ENCODE measurements at regions not wholly inside any gene's neighbourhood (a gene's known extent, or its start where the extent isn't known, plus 50 kb on each side); places are given as distances from the start of the nearest gene placed in this dataset.
A peak's percentile ranks its signal among the peaks of the same experiment; 100 is the strongest.

DNA sequence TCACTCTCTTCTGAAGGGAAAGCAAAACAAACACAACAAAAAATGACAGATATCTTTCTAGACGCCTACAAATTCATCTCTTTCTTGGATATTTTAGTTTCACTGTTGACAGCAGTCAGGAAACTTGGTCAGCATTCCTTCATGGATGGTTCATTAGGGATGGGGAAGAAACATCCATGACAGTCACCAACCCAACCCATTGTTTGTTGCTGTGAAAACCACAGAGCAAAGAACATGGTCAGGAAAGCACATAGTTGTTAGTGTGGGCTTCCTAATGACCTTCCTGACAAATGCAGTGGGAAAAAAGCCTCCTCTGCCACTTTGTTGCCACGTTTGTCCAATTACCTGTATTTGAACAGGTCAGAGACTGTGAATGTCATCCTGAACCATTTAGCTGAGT, 139.8 kb upstream of the SNX19 start:
- DNase-seq = no peak

DNA sequence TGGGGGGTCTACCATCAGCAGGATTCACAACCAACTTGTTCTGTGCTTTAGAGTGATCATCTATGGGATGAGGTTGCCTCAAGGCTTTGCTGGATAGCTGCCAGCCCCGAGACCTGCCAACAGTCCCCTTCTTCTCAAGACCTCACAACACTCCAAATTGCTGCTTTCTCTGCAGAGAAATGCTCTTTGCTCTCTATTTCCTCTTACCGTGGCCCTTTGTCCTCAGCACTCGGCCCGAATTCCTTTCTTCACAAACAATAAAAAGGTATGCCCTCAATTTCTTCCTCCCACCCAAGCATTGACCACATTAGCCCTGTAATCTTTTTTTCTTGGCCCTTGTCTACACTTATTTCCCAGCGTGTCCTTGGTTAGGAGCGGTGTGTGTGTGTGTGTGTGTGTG, 147.4 kb upstream of the SNX19 start:
- no peak for DNase-seq

DNA sequence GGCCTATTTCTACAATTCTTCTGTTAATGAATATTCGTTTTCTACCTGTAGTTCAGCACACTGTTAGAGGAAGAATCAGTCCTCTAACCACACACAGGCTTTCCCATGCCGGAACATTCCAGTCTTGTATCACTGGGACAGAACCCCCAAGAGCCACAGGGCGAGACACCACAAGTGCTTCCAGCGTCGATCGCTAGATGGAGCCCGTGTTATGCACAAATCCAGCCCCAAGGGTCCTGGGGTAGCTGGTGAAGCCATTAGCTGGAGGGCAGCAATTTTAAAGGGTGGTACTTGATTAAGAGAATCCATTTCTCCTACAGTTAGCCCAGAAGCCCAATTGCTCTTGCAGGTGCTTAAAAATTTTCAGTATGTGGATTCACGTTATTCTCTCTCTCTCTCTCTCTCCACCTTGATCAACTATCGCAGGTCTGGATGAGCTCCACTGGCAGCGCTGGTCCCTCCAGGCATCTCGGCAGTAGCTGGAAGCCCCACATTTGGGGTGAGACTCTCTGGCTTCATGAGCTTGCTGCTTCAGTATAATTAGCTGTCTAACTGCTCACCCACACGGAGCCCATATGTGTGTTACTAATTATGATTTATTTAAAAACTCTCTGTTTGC, 148.2 kb upstream of the SNX19 start:
- DNase-seq = peak; percentile 18 to 52

DNA sequence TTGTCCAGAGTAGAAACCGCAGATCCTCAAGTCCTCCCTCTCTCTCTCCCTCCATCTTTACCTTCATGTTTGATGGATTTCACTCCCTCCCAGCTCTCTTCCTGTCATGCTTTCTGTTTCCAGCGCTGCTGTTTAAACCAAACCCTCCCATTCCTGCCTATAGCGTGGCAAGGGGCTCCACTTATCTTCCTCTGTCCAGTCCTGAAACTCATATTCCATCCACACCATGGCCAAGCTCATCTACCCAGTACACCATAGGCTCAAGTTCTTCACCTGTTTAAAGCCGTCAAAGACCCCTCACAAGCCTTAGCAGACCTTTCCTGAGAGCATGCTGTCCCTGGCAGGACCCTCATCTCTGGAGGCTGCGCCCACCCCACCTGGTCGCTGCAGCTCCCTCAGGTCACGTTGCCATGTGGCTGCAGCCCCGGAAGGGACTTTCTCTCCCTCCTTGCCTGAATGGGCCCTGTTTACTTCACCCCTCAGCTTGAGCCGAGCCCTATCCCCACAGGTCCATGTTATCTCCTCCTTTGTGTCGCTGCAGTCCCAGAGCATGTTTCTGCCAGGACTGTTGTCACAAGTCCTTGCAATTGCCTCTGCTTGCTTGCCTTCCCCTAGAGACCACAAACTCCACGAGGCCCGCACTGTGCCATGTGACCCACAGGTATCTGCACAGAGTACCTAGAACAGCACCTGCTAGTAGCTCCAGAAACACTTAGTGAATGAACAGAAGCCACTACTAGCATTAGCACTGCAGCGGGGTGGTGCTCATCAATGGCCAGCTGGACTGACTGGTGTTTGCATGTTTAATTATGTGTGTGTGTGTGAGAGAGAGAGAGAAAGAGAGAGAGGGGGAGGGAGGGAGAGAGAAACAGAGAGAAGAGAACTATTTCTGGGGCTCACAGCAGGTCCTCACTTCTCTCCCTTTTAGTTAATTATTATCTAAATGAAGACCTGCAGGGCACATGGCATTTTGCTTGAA, 149.4 kb upstream of the SNX19 start:
- no peak for DNase-seq

DNA sequence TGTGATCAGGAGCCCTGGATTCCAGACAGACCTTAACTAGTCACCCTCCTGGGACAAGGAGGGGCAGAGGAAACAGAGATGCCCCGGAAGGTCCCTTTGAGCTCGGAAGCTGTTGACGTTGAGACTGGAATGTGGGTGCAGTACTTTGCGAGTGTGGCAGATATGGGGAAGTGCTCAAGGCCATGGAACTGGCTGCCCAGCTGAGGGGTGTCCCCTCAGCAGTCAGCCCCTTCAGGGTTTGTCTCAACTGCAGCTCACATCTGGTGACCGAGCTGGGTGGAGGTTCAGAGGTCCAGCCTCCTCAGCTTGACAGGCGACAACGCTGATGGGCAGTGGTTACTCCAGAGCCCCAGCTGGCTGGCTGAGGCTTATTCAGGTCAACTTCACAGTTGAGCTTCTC, 150.3 kb upstream of the SNX19 start:
- no peak for DNase-seq

DNA sequence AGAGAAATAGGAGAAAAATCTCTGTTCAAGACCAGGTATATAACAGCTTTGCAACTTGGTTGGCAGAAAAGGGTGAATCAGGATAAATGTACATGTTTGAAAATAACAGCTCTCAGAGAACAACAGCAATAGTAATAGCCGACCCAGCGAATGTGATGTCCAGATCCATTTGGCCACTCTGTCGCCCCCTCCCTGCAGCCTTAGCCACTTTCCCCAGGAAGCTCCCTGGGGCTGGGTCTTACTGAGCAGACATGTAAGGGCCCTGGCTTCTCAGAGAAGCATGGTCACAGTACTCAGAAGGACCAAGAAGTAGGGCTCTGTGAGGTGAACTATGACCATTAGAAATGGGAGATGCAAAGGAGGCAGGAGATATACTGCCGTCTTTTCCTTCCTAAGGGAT, 154.1 kb upstream of the SNX19 start:
- DNase-seq = no peak

DNA sequence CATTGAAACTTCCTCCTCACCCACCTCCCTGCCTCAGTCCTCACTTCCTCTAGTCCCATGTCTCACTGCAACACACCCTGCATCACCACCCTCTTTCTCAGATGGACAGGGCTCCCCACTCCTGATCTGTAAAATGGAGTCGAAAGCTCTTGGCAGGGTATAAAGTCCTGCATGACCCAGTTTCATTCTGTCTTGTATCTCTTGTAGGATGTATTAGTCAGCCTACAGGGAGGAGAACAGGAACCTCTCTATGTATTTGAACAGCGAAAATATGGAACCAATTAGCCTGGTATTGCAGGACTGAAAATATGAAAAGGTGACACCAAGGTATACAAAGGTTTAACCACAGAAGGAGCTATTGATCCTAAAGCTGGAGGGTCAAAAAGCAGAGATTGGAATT, 156.9 kb upstream of the SNX19 start:
- no peak for DNase-seq

DNA sequence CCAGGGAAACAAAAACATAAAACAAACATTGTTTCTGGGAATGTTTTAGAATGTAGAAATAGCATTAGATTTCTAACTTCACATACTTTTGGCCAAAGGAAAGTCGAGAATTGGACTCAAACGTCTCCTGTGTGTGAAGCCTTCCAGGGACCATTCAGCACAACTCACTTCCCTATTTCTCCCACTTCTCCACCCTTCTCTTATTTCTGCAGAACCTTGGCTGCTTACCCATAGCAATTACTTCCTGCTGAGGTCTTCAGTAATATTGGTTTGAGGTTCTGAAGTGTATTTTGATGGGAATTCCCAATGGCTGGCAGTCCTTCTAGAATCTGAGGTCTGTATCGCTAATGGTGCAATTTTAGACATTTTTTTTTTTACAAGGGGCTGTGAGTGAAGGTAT, 158.3 kb upstream of the SNX19 start:
- DNase-seq = no peak

DNA sequence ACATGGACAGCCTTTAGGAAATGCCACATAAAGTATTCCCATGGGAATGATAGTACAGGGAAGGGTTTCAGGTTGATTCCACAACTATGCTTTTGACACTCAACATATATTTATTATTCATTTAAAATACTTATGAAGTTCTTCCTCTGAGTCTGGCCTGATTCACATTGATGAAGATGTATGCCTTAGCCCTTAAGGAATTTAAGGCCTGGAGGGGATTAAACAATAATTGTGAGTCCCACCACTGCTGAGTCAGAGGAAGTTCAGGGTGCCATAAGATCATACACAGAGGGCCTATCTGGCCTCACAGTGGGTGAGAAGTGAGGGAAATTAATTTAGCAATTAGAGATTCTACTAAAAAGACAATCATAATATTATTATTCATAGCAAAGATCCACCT, 161.1 kb upstream of the SNX19 start:
- DNase-seq = no peak

DNA sequence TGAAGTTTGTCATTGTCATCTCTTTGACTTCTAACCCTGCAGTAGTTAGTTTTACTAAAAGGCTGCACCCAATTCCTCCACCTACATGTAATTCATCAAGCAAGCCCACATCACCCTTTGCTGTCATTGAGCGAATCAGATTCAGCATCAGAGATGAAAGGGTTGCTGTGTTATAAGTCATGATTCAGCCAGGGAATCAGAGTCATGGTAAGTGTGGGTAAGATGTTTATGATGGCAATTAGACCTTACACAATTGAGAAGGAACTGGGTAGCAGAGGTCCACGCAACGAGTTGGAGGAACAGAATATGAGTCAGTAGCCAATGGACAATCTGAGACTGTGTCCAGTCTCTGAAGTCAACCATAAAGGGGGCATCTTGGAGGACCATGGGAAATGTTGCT, 162.8 kb upstream of the SNX19 start:
- no peak for DNase-seq

DNA sequence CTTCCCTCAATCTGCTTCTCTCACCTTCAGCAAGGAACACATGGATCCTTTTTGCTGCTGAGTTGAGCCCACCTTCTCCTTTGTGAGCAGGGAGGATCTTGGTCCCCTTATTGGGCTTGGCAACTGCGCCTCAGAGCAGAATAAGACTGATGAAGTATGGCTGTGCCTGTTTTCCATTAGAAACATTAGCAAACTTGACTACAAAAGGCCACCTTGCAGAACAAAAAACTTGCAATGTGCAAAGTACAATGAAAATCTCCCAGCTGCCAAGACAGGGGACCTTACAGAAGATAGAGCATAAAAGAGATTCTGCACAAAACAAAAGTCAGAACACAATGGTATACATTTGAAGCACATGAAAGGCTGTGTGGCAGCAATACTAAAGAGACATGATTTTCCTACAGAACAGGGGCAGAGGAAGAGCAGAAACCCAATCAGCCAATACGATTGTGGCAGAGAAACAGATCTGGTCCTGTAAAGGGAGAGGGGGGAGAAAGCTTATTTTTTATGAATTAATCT, 173.5 kb upstream of the SNX19 start:
- no peak for DNase-seq

DNA sequence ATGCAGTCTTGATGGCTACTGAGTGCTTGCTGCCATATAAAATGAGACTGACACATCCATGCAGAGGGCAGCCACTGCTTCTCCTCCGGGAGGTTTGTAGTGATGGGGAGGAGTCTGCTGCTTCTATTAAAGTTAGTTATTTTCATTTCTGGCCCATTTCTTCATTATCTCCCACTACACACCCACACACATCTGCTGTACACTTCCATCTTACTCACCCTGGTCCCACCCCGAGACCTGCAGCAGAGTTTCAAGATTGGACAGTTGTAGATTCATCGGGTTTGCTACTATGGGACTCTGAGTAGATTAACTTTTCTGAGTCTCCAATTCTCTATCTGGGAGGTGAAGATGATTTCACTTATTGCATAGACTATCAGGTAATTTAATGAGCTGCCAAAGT, 176.2 kb upstream of the SNX19 start:
- DNase-seq = no peak

DNA sequence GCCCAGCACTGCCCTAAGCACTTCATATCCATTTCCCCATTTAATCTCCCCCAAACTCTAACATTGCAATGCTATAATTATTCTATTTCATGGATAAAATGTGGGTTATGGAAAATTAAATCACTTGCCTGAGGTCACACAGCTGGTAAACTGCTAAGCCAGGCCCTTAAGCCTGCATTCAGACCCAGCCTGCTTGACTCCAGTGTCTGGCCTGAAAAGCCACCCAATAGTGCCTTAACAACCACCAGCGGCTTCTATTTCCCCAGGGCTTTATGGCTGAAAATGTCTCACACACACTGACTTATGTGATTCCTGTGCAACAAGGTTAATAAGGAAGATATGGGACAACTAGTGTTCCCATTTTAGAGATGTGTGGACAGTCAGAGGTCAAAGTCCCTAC, 178.5 kb upstream of the SNX19 start:
- DNase-seq = no peak

DNA sequence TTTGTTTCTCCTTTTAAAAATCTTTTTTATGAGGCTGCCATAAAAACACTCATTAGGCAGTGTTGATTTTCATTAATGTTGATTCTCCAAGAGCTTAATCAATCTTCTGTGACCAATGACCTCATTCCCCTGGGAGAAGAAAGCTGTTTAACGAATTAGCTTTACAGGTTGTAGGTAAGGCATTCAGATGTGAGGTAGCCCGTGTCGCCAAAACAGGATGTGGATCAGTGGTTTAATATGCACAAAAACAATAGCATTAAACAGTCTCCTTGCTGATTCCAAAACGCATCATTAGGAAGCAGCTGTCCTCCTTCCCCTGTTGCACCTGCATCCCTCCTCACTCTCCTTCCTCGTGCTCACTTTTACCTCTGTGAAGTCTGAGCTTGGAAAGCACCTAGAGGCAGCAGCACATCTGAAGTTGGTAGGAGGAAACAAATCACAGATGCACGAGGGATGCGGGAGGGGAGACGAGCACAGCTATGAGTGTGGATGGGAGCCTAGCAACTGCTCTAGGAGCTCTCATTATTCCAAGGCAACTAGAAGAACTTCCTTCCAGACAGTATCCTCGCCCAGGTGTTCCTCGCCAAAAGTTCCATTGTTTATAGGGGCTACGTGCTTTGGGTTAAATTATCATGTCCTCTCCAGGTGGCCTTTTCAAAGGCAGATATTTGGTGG, 179.4 kb upstream of the SNX19 start:
- no peak for DNase-seq

DNA sequence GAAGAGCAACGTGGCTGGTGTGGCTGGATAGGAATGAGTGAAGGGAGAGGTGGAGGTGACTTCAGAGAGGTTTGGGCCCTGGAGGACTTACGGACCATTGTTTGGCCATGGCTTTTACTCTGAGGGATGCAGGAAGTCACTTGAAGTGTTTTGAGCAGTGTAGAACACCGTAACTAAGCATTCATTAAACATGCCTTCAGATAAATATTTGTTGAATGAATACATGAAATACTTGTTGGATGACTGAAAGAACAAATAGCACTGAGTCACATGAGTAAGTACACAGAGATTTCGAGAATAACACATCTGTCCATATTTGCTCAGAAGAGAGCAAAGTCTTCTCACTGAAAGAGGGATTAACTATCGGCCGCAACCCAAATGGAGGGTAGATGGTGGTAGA, 182.7 kb upstream of the SNX19 start:
- DNase-seq = no peak

DNA sequence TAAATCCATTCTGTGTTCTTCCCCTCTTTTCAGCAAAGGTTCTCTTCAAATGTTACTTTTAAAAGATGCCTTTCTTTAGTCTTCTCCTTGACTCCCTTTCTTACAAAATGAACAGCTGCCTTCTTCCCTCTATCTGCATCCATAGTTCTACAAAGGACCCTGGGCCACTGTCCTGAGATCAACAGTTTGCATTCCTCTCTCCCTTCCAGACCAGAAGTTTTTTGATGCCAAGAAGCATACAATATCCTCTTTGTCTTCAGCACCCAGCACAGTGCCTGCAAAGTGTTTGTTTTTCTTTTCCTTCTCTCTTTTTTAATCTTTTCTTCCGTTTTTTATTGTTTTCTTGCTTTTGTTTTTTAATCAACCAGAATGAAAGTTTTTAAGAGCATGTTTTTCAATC, 183.5 kb upstream of the SNX19 start:
- DNase-seq = no peak

DNA sequence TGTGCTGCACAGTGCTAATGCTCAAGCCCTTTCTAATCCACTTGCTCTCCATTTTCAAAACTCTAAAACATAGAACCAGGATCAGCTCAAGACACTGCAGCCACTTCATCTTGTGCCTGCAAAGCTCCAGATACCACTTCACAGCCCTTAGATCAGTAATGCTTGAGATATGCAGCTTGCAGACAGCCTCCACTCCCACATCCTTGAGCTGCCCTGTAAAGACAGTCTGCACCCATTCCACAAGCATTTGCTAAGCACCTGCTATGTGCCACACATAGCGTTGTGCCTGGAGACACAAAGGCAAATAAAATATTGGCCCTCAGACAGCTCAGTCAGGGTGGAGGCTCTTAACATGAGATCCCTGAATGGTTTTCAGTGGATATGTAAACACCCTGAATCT, 192.5 kb upstream of the SNX19 start:
- DNase-seq = no peak

DNA sequence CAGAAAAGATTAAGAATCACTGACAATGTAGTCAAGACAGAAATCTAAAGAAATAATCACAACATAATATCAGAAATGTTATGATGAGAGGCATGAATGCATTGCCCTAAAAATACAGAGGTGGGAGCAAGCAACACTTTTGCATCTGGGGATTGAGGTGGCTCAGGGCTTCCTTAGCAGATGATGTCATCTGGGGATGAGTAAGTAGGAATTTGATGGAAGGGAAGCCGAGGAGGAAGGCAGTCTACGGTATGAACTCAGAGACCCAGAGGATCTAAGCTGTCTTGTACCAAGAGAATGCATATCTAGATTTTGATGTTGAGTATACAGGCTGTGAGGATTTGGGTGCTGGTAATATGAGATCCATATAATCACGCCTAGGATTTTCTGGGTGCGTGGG, 193.0 kb upstream of the SNX19 start:
- no peak for DNase-seq

DNA sequence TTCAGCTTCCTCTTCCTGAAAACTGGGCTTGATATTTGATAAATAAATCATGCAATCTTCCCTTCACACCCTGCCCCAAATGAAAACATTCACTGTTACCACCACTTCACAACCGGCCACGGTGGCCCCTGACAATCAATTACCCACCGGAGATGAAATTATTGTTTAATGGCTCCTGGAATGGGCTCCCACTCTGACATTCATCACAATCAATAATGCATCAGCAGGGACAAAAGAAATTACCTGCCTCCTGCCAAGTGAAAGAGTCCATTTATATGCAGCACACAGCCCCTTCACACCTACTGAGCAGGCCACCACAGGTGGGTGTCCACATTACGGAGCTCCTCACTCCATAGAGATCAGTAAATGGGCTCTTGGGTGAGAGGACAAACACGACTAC, 193.5 kb upstream of the SNX19 start:
- DNase-seq = no peak

DNA sequence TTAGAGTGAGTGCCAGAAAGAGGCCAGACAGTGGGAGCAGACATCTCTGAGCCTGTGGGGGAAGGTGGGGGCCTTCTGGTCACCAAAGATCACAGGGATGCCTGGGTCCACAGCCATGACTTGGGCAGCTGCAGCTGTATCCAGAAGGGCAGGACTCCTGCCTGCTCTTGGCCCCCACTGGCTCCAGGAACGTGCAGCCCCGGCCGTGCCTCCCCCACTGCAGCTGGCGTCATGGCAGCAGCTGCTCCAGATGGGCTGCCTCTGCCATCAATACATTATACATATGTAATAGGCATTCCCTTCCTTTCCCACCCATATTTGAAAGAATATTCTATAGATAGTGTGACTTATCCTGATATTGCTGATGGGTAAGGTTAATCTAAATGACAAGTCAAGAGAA, 195.5 kb upstream of the SNX19 start:
- DNase-seq = no peak

DNA sequence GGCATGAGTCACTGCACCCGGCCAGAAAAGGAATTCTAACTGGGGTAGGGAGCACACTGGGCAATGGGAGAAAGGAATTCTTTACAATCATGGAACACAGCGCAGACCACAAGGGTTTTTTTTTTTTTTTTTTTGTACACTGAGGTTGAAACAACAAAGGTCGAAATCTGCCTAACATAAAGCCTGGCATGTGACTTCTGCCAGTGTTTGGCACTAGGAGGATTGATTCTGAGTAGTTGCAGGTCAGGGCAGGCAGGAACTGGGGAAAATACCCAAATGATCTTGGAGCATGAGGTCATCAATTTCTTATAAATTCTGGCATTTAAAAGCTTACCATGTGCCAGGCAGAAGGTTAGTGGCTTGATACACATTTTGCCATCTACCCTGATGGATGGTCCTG, 202.0 kb upstream of the SNX19 start:
- DNase-seq = no peak

DNA sequence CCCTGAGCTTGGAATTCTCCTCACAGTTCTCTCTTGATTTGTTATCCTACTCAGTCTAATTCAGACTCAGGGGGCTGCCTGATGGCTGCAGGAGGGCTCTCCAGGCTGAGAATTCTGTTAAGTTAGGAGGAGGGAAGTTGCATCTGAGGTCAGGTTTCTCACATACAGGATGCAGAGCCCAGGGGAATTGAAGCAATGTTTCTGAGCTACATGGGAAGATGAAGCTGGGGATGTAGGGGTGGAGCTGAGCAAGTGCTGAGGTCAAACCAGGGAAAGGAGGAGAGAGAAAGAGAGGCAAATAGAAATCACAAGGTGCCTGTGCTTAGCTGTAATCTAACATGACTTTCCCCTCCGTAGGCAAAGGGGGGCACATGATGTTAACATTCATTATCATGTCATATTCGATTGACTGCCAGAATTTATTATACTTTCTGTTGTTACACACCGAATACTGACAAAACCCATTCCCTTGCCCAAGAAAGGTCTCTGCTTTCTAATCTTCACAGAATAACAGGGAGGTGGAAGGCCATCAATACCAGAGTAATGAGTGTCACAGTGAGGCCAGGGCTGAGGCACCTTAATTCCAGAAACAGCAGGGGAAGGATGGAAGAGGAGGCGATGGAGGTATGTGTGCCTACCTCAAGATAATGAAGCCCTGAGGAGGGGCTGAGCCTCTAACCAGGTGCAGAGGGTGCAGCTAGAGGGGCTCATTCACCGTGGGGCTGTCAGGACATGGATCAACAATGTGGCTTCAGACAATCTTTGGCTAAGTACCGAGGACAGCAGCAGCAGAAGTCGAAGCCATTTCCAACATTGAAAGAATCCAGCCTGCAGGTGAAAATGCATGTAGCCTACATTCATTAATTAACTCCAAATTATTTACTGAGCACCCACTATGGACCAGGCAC, 205.4 kb upstream of the SNX19 start:
- DNase-seq = no peak

DNA sequence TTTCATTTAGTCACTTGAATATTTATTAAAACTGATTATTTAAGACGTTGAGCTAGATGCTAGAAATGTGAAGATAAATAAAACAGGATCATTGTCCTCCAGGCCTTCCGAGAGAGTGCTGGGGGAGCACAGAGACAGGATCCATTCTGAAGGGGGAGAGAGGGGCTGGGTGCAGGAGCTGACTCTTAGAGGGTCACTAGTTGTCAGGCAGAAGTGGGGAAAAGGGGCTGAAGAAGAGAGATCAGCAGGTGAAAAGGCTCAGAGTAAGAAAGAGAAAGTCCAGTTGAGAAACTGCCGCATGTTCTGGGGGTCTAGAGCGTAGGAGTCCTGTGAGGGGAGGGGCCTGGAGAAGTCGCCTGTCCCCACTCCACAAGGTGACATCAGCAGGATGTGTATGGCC, 206.2 kb upstream of the SNX19 start:
- no peak for DNase-seq
